SIG-M5 treated with dmso at 0.1 percent for 504 hours (cell line): ENCODE measurements at regions not wholly inside any gene's neighbourhood (a gene's known extent, or its start where the extent isn't known, plus 50 kb on each side); places are given as distances from the start of the nearest gene placed in this dataset.

Experiments
- DNase-seq: peaks from one replicate; lab custom pipeline; 2025; ENCODE audit not compliant: unreplicated experiment; lab: John Stamatoyannopoulos, UW

DNA sequence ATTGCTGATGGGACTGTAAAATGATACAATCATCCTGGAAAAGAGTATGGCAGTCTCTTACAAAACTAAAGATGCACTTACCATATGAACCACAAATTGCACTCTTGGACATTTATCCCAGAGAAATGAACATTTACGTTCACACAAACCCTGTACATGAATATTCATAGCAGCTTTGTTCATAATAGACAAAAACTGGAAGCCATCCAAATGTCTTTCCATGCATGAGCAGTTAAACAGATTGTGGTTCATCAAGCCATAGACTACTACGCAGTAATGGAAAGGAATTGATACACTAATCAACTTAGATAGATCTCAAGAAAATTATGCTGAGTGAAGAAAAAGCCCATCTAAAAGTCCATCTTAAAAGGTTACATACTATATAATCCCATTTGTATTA, 156.1 kb upstream of the SLC39A10 start:
- DNase-seq = no peak

DNA sequence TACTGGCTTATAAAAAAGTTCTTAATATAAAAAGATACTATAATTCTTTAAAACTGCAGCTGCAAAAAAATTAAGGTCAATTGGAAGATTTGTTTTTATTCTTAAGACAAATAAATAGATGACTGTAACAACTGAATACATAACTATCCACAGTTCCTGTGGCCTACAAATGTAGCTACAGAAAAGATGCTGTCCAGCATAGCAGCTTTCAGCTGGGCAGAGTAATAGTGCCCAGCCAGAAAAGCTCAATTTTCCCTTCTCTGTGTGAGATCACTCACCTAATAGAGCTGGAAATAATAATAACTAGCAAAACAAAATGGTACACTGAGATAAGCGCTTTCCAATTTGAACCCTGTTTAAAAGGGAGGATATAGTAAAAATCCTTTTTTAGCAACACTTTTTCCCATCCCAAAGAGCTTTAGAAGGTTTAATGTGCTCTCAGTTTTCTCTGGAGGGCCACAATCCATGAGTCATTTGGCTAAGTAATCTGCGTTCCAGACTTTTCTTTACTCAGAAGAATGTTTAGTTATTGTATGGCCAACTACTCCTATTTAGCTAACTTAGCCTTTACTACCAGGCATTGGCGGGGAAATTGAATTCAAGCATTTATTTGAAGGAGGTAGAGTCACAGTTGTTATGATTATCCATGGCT, 158.1 kb upstream of the SLC39A10 start:
- no peak for DNase-seq

DNA sequence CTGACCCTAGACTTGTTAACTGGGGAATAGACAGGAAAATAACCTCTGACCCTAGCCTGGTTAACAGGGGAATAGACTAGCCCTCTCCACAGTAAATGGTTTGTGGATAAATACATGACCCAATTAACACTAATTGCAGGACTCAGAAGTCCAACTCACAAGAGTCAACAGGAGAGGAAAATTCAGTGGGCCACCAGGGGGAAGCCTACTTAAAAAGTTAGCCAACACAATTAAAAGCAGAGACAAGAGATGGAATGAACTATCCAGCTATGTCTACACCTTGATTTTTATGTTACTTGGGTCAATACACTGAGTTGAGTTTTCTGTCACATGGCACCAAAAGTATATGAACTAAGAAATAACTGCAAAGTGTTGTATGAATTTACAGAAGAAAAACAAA, 158.8 kb upstream of the SLC39A10 start:
- peak; percentile 15 for DNase-seq

DNA sequence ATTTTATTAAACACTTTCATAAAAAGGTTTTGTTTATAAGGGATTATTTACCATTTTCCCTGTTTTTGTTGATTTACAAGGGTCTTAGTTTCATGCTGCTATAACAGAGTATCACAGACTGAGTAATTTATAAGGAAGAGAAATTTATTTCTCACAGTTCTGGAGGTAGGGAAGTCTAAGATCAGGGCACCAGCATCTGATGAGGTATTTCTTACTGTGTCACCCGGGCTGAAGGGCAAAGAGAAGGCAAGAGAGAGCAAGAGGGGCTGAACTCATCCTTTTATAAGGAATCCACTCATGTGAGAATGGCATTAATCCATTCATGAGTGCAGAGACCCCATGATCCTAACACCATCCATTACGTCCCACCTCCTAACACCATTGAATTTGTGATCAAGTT, 160.0 kb upstream of the SLC39A10 start:
- no peak for DNase-seq

DNA sequence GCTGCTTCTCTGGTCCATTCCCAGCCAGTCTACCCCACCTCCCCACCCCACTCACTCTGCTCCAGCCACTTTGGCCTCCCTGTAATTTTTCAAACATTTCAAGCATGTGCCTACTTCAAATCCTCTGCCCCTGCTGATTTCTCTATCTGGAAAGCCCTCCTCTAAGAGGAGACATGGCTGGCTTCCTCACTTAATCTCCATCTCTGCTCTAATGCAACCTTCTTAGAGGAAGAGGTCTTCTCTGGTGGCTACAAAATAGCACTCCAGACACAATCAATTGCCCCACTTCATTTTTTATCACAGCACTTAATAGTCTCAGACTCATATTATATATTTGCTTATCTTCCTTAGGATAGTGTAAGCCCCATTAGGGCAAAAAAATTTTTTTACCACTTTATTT, 161.1 kb upstream of the SLC39A10 start:
- no peak for DNase-seq

DNA sequence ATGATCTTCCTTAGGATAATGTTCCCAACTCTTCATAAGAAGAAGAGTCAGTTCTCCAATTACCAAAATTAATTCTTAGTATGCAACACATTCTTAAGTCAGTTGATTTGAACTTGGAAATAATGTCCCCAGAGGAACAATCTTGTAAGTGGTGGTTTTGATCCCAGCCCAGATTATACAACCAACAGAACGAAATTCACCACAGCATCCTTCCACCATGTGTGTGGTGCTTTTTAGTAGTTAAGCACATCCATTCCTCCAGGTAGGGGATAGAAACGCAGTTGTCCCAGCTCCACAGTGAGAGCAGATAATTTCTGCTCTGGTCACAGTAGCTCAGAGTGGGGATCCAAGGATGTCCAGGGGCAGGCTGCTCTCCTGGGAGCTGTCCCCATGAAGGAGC, 161.7 kb upstream of the SLC39A10 start:
- no peak for DNase-seq

DNA sequence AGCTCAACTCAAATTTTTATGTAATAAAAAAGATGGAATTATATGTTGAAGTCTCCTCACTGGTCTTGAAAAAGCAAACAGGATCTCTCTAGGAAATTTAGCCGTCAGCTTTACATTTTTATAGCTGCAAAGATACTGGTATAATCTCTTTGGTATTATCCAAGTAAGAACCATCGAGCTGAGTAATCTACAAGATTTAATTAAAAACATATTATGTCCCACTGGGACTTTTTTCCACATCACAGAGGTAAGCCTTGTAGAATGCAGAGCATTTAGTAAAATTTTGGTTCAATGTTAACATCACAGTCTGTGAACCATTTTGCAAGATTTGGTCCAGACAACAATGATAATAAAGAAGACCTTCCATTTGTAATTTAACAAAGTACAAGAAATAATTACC, 162.6 kb upstream of the SLC39A10 start:
- DNase-seq = no peak

DNA sequence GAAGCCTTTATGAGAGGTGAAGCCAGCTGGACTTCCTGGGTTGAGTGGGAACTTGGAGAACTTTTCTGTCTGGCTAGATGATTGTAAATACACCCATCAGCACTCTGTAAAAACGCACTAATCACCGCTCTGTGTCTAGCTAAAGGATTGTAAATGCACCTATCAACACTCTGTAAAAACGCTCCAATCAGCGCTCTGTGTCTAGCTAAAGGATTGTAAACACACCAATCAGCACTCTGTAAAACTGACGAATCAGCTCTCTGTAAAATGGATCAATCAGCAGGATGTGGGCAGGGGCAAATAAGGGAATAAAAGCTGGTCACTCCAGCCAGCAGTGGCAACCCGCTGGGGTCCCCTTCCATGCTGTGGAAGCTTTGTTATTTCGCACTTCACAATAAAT, 163.6 kb upstream of the SLC39A10 start:
- DNase-seq = no peak

DNA sequence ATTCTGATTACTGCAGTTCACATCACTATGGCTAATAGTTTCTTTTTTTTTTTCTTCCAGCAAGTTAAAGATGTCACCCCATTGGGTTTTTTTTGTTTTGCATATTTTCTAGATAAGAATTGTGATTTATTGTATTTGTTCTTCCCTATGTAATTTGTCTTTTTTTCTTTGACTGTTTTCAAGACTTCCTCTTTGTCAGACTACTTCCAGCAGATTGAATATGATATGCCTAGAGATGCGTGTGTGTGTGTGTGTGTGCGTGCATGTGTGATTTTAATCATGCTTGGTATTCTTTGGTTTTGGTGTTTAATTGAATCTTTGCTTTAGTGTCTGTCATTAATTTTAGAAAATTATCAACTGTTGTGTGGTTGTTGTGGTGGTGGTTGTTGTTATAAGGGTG, 166.7 kb upstream of the SLC39A10 start:
- peak; percentile 6 for DNase-seq

DNA sequence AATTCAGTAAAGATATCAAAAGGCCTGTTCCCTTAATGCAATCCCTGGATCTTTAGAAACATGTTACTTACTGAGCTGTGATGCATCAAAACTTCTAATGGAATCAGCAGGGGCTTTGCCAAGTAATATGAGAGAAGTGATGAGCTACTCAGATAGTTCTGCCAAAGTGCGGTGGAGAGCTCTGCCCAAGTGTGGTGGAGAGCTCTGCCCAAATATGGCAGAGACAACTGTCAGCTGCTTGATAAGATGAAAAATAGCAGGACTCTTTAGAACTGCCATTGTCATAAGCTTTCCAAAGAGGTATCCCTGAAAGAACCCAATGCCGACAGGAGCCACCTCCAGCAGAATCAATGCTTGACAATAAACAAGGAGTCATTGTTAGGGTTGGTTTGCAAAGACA, 167.9 kb upstream of the SLC39A10 start:
- DNase-seq = no peak

DNA sequence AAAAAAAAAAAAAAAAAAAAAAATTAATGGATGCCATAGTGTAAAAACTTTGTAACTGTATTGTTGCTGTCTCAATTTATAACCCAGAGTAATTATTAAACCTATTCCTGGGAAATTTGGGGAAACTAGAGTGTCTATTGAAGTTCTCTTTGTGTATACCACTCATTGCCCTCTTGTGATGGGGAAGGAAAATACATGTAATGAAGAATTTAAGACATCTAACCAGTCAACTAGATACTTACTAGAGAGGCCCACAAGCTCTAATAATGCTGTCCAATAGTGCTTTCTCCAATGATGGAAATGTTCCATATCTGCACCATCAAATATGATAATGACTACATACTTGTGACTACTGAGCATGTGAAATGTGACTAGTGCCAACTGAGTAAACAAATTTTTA, 168.5 kb upstream of the SLC39A10 start:
- DNase-seq = peak; percentile 49

DNA sequence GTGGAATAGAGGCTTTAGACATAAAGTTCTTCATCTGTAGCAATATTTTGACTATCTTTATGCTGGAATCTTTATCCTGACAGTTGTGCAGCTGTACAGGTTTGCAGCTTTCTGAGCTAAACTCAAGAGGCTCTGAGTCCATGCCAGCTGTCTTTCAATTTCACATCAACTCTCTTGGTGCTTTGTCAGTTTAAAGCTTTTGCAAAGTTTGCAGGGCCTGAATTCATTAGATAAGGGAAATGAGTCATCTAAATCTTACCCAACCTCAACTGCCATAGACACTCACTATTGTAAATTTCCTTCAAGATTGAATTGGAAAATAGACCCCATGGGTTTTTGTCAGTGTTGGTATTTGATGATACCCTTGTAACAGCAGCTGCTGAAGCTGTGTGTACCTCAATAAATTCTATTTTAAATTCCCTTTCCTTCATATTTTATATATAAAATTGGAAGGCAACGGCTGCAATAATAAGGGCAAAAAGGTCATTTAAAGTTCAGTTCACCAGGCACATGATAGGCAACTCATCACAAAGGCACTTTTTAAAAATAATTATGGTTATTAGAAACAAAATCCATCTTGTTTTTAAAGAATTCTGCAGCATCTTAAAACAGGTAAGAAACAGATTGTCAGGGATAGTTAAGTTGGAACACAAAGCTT, 169.9 kb upstream of the SLC39A10 start:
- DNase-seq = peak; percentile 97

DNA sequence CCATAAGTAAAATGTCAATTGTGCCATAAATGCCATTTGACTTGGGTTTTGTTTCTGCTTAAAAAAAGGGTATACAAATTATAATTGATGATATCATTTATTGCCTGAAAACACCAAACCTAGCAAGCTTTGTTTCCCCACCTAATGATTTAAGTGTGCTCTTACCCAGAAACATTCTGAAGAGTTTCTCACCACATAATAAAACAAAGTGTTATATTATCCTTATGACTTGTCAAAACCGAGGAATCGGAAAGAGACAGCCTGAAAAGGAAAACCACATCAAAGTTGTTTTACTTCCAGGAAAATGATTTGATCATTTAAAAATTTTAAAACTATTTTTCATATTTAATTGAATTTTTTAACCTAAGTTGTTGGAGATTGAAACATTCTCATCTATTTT, 170.5 kb upstream of the SLC39A10 start:
- no peak for DNase-seq

DNA sequence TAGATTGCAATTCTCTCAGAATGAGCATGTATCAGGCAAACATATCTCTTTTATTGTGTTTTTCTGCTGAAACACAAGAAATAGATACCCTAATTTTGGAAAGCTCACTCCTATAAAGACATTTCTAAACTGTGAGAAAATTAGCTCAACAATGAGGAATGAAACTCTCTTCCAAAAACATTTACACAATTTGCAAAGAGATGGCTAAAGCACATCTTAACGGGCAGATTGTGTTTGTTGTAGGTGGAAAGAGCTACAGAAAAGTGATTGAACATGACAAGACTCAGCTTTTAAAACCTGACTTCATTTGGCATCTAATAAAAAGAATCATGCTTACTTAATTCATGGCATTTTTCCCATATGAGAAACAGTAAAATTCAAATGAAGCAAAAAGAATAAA, 175.0 kb upstream of the SLC39A10 start:
- DNase-seq = no peak

DNA sequence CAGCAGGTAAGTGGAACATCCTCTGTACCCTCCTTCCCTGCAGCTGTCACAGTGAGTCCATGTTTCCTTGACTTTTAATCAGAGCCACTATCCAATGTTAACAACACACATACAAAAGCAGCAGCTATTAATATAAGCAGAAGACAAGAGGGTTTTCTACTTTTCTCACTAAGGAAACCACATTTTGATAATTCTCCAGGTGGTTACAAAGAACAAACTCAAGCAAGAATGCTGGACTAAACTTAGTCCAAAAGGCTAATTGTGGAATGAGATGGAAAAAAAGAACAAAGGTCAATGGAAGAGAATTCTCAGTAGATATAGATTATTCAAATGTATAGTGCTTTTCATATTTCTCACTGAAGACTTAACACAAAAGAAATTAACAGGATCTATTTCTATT, 176.9 kb upstream of the SLC39A10 start:
- no peak for DNase-seq

DNA sequence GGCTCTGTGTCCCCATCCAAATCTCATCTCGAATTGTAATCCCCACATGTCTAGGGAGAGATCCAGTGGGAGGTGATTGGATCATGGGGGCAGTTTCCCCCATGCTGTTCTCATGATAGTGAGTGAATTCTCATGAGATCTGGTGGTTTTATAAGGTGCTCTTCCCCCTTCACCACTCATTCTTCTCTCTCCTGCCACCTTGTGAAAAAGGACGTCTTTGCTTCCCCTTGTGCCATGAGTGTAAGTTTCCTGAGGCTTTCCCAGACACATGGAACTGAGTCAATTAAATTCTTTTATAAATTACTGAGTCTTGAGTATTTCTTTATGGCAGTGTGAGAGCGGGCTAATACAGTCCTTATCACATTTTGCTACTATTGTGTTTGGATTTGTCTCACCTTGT, 177.6 kb upstream of the SLC39A10 start:
- DNase-seq = no peak

DNA sequence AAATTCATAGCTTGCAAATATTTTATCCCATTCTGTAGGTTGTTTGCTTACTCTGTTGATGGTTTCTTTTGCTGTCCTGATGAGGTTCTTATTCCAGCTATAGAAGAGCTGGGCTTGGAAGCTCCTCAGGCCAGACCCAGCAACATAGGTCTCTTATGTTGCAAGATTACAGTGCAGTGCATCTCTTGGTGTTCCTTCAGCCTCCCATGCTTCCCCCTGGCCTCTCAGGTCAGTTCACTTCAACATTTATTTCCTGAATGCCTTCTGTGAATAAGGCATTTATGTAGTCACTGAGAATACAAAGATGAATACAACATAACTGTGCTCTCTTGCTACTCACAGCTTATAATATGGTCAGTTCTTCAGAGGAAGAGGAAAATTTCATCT, 179.0 kb upstream of the SLC39A10 start:
- DNase-seq = no peak

DNA sequence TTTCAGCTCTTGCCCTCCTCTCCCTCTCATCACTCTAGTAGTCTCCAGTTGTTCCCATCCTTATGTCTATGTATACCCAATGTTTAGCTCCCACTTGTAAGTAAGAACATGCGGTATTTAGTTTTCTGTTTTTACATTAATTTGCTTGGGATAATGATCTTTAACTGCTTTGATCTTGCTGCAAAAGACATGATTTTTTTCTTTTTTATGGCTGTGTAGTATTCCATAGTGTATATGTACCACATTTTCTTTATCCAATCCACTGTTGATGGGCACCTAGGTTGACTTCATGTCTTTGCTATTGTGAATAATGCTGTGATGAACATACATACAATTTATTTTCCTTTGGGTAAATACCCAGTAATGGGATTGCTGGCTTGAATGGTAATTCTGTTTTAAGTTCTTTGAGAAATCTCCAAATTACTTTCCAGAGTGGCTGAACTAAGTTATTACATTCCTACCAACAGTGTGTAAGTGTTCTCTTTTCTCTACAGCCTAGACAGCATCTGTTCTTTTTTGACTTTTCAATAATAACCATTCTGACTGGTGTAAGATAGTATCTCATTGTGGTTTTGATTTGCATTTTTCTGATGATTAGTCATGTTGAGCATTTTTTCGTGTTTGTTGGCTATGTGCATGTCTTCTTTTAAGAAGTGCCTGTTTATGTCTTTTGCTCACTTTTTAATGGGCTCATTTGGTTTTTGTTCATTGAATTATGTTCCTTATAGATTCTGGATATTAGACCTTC, 179.6 kb upstream of the SLC39A10 start:
- DNase-seq = no peak

DNA sequence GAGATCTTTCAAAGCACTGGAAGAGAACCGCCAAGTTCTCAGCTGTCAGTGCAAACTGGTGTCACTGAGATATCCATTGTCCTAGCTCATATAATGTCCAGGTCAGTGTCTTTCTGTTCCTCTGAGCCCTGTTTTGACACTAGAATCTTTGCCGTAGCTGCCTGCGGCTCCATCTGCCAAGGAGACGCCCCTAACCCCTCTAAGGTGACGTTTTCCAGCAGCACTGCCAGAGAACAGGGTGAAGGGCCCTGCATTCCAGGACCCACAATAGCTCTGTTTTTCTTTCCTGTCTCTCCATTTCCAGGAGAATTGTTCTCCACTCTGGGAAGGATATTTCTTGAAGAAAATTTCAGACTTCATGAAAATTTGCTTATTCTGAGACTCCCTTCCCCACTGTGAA, 181.7 kb upstream of the SLC39A10 start:
- no peak for DNase-seq

DNA sequence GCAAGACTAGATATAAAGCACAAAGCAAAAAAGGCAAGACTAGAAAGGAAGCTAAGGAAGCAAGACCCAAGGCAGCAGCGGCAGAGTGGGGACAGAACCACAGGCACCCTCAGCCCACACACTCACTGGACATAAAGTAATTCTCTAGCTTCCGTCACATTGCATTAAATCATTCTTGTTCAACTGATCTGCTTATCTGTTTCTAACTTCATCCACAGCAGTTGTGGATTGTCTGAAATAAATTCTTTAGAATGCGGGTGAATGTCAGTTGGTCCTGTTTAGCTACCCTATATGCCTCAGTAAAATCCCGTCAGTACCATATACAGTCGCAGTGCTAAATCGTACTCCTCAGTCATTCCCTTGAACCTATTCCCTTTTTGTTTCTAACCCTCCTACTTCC, 183.2 kb upstream of the SLC39A10 start:
- no peak for DNase-seq

DNA sequence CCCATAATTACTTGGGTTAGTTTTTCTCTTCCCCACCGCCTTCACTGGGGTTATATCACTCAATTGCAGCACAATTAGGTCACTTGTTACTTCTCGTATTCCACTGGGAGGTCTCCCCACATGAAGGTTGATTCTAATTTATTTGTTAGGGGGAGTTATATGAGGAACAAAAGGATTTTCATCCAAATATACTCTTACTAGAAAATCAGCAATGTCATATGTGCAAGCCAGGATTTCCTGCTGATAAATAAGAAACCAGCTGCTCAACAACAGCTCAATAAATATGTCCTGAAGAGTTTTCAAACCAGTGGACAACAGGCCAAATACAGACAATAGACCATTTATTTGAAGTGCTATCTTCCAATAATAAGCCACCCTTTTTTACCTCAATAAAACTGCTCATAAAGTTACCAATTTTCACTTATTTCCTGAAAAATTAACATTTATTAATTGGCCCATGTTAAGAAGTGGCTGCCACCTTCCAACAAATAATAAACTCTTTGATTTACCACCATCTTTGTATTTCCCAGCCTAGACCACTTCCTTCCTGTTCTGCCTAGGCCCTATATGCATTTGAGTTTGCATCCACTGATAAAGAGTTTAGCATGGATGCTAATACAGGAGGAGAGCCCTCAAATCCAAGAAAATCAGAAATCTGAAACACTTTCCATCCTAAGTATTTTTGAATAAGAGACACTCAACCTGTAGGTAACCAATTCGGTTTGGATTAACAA, 184.4 kb upstream of the SLC39A10 start:
- no peak for DNase-seq

DNA sequence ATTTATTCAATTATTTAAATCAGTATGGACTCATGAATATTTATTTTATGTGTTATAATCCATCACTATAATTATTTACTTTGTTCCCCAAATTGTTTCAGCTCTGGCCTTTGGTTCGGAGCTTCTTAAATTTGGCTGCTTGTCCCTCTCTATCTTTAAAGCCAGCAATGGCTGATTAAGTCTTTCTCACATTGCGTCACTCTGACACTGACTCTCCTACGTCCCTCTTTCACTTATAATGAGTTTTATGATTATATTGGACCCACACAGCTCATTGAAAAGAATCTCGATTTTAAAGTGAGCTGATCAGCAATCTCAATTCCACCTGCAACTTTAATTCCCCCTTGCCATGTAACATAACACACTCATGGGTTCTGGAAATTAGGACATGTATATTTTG, 185.2 kb upstream of the SLC39A10 start:
- no peak for DNase-seq
